GM21576 (cell line): ENCODE measurements at regions not wholly inside any gene's neighbourhood (a gene's known extent, or its start where the extent isn't known, plus 50 kb on each side); places are given as distances from the start of the nearest gene placed in this dataset.
"Not testable (repeated sequence)": the region's sequence is repeated elsewhere in the genome, so short reads cannot be mapped to it uniquely, and the experiment has no call there.

ENCODE experiments used
- ATAC-seq: cut with Tn5 transposase; IDR thresholded peaks from one replicate; pipeline ENCODE4 v1.9.1; 2021; ENCODE audit warnings: mild to moderate bottlenecking, moderate library complexity; ENCODE audit not compliant: unreplicated experiment

- no peak for ATAC-seq
These were observed 119.0 kb upstream of the ALKAL2 start for GRCh38 chr2:406876-407275.

GRCh38 chr2:406231-406630 lies 118.3 kb upstream of the ALKAL2 start:
- ATAC-seq = no peak

- ATAC-seq = no peak
These were observed 116.7 kb upstream of the ALKAL2 start for GRCh38 chr2:404581-404980.

GRCh38 chr2:403682-404081 lies 115.8 kb upstream of the ALKAL2 start:
- no peak for ATAC-seq

- ATAC-seq = no peak
These were observed 114.8 kb upstream of the ALKAL2 start for GRCh38 chr2:402721-403120.

- ATAC-seq = no peak
These were observed 114.3 kb upstream of the ALKAL2 start for GRCh38 chr2:402206-402605.

- ATAC-seq = no peak
These were observed 113.3 kb upstream of the ALKAL2 start for GRCh38 chr2:401019-401679.

GRCh38 chr2:397926-398325 lies 110.0 kb upstream of the ALKAL2 start:
- ATAC-seq = no peak

- no peak for ATAC-seq
These were observed 109.6 kb upstream of the ALKAL2 start for GRCh38 chr2:397521-397920.

- ATAC-seq = no peak
These were observed 109.0 kb upstream of the ALKAL2 start for GRCh38 chr2:396903-397302.

GRCh38 chr2:395886-396285 lies 108.0 kb upstream of the ALKAL2 start:
- no peak for ATAC-seq

GRCh38 chr2:393711-394696 lies 106.1 kb upstream of the ALKAL2 start:
- peak; percentile 75 for ATAC-seq

GRCh38 chr2:392926-393280 lies 105.0 kb upstream of the ALKAL2 start:
- ATAC-seq = no peak

GRCh38 chr2:392181-392925 lies 104.5 kb upstream of the ALKAL2 start:
- ATAC-seq = no peak

GRCh38 chr2:391696-392095 lies 103.8 kb upstream of the ALKAL2 start:
- ATAC-seq = no peak

GRCh38 chr2:390959-391358 lies 103.1 kb upstream of the ALKAL2 start:
- ATAC-seq = no peak

- ATAC-seq = not testable (repeated sequence)
These were observed 102.1 kb upstream of the ALKAL2 start for GRCh38 chr2:389985-390384.

- not testable (repeated sequence) for ATAC-seq
These were observed 100.9 kb upstream of the ALKAL2 start for GRCh38 chr2:388752-389151.

GRCh38 chr2:387980-388421 lies 100.1 kb upstream of the ALKAL2 start:
- no peak for ATAC-seq

GRCh38 chr2:386406-387103 lies 98.7 kb upstream of the ALKAL2 start:
- ATAC-seq = no peak

GRCh38 chr2:385785-386184 lies 97.9 kb upstream of the ALKAL2 start:
- ATAC-seq = no peak
